UCSD-AML1 (cell line): ENCODE measurements at regions not wholly inside any gene's neighbourhood (a gene's known extent, or its start where the extent isn't known, plus 50 kb on each side); places are given as distances from the start of the nearest gene placed in this dataset.
"Not testable (repeated sequence)": the region's sequence is repeated elsewhere in the genome, so short reads cannot be mapped to it uniquely, and the experiment has no call there.

ENCODE experiments used
- DNase-seq: peaks from one replicate; lab custom pipeline; 2025; ENCODE audit not compliant: unreplicated experiment; lab: John Stamatoyannopoulos, UW

- DNase-seq = peak; percentile 11
These were observed 236.2 kb upstream of the NRIP1 start for GRCh38 chr21:15301014-15301413.

GRCh38 chr21:15301736-15302135 is 236.9 kb upstream of the NRIP1 start:
- DNase-seq = no peak

DNA sequence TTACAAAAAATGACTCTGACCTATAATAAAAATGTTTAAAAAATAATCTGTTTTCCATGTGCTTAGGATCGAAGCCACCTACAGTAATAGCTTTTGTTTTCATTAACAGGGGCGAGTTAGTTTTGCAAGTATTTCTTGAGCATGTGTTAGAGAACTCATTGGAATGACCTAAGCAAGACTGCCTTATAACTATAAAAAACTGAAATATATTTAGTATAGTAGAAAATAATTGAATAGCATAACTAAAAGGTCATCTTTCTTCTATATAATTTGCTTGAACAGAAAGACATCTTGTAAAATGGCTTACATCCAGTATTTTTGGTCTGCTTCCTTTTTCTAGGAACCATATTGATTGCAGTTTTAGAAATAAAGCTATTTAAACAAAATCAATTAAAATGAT is 241.5 kb upstream of the NRIP1 start:
- DNase-seq = no peak

DNA sequence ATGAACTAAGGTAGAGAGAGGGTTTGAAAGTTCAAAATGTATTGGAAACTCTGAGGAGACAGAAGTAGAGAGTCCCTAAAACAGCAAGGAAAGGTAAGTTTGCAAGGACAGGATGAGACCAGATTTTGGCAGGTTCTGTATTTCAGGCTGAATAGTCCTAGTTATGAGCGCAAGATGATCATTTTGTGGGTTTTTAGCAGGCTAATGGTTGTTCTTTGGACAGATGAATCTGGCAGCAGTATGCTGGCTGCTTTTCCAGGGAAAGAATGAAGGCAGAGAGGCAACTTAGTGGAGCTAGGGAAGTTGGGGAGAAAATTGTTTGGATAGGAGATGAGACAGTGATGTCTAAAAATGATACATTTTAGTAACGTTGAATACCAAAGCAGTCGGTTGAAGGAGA is 243.5 kb upstream of the NRIP1 start:
- no peak for DNase-seq

- DNase-seq = no peak
These were observed 244.3 kb upstream of the NRIP1 start for GRCh38 chr21:15309022-15309590.

DNA sequence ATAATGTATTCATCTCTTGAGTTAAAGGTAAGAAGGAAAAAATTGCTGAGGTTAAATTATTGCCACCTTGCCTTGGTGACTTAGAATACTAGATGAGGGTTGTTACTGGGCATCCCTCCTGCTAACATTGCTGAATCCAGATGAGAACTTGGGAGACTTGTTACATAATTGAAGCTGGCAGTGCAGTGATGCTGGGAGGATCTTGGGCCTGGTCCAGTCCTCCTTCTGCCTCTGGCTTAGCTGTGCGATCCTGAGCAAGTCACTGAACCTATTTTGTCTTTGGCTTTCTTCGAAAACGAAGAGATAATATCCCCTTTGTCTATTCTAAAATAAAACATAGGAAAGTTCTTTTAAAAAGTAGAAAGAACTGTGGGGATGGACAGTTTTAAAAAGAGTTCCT is 244.9 kb upstream of the NRIP1 start:
- no peak for DNase-seq

DNA sequence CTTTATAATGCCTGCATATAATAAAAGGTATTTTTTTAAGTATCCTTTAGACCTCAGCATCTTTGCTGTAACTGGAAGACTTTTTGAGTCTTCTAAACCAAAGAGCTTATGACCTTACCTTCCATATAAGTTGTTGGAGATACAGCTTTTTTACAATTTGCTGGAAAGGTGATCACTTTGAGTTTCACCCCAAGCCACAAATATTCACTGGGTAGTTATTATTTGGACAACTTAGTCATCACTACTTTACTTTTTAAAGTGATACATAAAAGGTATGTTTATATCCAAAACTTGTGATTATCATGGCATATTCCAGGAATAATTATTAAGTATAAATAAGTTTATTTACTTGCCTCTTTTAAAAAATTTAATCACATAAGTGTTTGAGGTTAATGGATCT is 246.7 kb upstream of the NRIP1 start:
- DNase-seq = no peak

- not testable (repeated sequence) for DNase-seq
These were observed 252.2 kb upstream of the NRIP1 start for GRCh38 chr21:15317034-15317433.

- no peak for DNase-seq
These were observed 254.9 kb upstream of the NRIP1 start for GRCh38 chr21:15319727-15320126.

DNA sequence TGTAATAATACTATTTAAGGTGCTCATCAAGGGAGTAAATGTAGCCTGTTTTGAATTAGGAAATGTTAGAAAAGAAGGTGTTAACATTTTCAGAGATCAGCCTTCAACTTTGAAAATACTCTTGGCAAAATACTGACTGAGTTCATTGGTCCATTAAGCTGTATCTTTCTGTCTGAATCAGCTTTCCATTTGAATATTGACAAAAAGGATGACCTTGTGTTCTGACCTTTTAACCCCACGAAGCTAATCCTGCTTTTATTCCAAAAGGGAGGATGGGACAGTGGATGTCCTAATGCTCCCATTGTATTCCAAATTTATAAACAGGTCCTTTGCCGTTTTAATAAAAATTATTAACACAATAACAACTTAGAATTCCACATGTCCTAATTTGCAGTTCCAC is 259.7 kb upstream of the NRIP1 start:
- DNase-seq = no peak

- DNase-seq = no peak
These were observed 261.4 kb upstream of the NRIP1 start for GRCh38 chr21:15326032-15326867.

- DNase-seq = no peak
These were observed 263.0 kb upstream of the NRIP1 start for GRCh38 chr21:15327637-15328265.

DNA sequence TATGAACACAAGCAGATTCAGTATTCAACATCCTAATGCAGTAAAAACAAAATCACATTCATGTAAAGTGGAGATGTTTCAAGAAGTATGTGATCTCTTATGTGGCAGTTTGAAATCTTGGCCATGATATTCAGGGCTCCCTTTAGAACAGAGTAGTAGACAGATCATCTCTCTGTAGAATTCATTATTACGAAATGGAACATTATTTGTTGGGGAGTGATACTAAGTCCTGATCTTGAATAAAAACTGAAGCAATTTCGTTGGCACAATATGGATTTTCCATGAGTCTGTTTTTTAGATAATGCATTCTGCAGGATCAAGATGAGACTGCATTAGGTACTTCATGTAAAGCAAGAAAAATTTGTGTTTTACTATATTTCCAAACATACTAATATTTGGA is 264.4 kb upstream of the NRIP1 start:
- no peak for DNase-seq

- no peak for DNase-seq
These were observed 266.1 kb upstream of the NRIP1 start for GRCh38 chr21:15330872-15331271.

- no peak for DNase-seq
These were observed 267.8 kb upstream of the NRIP1 start for GRCh38 chr21:15332572-15332971.

DNA sequence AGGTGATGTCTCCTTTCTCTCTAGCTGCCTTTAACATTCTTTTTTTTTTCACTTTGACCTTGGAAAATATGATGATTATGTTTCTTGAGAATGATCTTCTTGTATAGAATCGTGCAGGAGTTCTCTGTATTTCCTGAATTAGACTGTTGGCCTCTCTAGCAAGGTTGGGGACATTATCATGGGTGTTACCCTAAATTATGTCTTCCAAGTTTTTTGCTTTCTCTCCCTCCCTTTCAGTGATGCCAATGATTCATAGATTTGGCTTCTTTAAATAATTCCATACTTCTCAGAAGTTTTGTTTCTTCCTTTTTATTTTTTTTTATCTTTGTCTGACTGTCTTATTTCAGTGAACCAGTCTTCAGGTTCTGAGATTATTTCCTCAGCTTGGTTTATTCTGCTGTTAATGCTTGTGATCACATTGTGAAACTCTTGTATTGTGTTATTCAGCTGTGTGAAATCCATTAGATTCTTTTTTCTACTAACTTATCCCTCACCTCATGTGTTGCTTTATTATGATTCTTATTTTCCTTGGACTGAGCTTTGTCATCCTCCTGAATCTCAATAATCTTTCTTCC is 268.4 kb upstream of the NRIP1 start:
- DNase-seq = no peak

DNA sequence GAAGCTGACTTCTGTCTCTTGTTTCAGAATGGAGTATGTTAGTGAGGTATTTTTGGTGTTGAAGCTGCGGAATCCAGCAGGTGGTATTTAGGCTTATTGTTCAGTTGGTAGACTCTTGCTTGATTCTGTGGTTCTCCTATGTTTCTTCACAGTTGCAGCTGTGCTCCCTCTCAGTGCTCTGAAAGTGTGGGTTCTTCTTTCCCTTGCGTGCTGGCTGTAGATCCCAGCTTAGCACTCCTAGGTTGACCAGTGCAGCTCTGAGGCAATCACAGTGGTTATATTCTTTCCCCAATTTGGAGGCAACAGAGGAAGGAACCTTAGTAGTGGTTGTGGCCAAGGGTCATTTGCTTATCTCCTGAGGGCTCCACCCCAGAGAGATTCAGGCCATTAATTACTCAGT is 269.2 kb upstream of the NRIP1 start:
- DNase-seq = no peak

DNA sequence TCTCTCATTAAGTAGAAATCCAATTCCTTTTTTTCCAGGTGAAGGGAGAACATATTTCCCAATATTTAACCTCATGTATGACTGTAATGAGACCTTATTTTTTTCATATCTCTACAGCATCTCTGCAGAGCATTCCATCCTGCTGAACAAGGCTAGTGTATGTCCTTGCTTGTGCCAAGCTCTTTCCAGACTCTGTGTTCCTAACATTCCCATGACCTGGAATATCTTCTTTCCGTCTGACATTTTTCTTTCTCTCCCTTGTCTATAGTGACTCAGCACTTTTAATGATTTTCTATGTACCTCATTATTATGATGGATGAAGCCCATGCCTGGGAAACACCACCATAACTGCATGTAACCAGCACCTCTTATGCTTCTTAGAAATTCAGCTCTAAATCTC is 278.3 kb upstream of the NRIP1 start:
- no peak for DNase-seq

GRCh38 chr21:15352009-15352408 is 287.2 kb upstream of the NRIP1 start:
- DNase-seq = no peak

DNA sequence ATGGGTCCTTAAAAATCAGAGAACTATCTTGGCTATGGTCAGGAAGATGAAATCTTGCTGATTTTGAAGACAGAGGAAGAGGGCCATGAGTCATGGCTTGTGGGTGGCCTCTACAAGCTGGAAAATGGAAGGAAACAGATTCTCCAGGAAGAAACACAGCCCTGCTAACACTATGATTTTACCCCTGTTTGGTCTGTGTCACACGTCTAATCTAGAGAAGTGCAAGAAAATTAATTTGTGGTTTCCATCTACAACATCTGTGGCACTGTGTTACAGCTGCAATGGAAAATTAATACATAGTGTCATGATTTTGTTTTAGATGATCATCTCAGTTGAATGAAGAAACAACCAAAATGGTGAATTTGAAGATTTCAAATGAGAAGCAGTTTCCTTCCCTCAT is 288.7 kb upstream of the NRIP1 start:
- peak; percentile 9 for DNase-seq

GRCh38 chr21:15354516-15354915 is 289.7 kb upstream of the NRIP1 start:
- DNase-seq = peak; percentile 16

GRCh38 chr21:15355066-15355465 is 290.3 kb upstream of the NRIP1 start:
- peak; percentile 29 for DNase-seq
